NCI-H524 (cell line): ENCODE measurements at regions not wholly inside any gene's neighbourhood (a gene's known extent, or its start where the extent isn't known, plus 50 kb on each side); places are given as distances from the start of the nearest gene placed in this dataset.
A peak's percentile ranks its signal among the peaks of the same experiment; 100 is the strongest.
"Not testable (repeated sequence)": the region's sequence is repeated elsewhere in the genome, so short reads cannot be mapped to it uniquely, and the experiment has no call there.

ENCODE experiments used
- DNase-seq, 2 experiments: peaks; one replicate each; lab custom pipeline; 2025; lab: John Stamatoyannopoulos, UW

- DNase-seq, result no peak
Observed at GRCh38 chr20:41784209-41784958, 166.2 kb upstream of the CHD6 start.

- no peak for DNase-seq
Observed at GRCh38 chr20:41783423-41784208, 165.4 kb upstream of the CHD6 start.

DNA sequence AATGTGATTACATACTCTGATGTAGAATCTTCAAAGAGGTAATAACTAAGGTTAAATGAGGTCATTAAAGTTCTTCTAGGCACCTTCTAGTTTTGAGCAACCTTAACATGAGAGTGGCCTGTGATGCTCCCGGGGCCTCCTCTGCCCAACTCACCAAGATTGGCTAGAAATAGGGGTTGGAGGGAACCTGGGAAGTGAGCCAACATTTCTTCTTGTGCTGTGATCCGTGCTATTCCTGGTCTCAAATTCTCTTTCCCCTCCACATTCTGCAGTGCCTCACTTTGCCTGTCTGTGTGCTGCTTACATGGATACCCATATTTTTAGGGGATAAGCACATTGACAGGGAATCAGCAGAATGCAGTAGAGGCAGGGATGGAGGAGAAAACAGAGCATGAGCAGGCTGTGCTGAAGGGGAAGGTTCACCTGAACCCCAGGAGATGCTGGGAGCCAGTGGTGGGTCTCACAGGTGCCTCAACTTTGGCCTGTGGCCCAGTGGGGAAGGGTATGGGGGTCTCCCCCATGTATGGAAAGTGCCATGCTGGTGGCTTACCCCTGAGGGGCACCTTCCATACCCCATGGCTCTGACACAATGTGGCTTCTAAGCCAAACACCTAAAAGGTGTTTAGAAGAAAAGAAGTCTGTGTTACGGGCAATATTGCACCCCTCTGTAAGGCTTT, 164.7 kb upstream of the CHD6 start:
- DNase-seq, result no peak

DNA sequence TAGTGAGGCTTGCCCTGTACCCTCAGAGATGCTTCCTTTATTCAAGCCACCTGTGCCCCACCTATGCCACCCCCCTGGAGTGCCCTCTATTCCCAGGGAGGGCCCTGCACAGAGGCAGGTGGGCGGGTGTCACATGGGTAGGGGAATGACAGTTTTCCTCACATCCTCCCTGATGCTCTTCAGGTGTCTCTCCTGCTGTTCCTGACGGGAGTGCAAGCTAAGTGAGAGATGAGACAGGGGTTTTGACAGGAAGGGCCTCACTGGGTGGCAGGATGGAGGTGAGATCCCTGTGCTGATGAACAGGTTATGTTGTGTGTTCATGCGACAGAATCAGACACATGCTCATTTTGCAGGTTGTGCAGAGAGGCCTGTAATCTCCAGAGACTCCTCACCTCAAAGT, 164.1 kb upstream of the CHD6 start:
- no peak for DNase-seq

GRCh38 chr20:41776421-41776820, 158.2 kb upstream of the CHD6 start:
- DNase-seq, result no peak

DNA sequence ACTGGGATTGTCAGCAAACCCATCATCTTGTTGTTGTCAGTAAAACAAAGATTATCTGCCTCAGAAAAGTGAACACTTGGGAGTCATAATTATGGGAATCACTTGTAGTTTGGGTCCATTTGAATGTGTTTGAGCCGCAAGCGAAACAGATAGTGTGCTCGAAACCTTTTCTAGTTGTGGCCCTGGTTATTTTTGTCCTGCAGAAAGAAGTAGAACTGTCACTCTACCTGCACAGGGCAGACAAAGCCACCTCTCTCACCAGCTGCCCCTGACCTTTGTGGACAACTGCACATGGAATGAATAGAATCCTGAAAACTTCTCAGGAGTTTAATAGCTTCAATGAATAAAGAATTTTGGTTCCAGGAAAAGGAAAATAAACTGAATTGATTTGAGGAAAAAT, 156.1 kb upstream of the CHD6 start:
- no peak for DNase-seq

DNA sequence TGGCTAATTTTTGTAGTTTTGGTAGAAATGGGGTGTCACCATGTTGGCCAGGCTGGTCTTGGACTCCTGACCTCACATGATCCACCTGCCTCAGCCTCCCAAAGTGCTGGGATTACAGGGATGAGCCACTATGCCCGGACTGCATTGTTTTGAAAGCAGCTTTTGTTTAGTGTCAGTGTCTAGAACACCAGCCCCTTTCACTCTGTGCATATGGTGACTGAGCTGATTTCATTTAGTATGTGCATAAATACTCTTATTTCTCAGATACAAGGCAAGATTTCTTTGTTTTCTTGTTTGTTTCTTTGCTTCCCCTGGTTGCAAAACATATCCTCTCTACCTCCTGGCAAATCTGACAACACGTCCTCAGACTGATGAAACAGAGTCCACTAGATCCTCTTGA, 152.8 kb upstream of the CHD6 start:
- DNase-seq, result no peak

GRCh38 chr20:41770427-41770826, 152.2 kb upstream of the CHD6 start:
- DNase-seq, result no peak

GRCh38 chr20:41769592-41770018, 151.4 kb upstream of the CHD6 start:
- no peak for DNase-seq

DNA sequence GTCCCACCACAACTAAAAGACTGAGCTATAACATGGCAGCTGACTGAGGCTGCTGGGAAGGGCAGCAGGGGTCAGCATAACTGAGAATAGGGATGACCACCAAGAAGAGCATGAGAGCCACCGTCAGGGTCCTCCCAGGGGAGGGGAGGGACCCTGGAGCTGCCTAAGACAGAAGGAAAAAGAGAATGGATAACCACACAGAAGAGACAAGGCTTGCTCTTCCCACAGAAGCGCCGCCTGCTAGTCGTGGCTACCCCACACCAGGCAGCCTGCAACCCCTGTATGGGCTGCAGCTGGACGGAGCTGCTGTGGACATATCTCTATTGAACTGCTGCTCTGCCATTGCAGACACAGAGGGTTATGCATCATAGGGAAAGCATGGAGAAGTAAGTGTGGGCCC, 132.0 kb upstream of the CHD6 start:
- DNase-seq, result no peak

- DNase-seq, result no peak
Observed at GRCh38 chr20:41748756-41749582, 130.8 kb upstream of the CHD6 start.

DNA sequence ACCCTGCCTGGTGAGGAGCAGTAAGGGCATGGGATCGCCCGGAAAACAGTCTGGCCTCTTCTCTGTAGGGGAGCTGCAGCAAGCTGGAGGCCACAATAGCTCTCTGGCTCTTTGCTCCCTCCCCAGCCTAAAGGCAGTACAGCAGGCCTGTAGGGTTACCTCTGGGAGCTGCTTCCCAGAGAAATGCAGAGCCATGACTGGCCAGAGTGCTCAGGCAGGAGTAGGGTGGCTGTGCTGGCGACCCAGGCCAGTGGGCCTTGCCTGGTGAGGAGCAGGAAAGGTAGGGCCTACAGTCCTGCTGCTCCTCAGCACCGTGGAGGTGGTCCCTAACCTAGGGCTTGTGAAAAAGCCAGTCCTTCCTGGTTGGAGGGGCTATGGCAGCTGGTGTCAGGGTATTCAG, 129.9 kb upstream of the CHD6 start:
- DNase-seq, result no peak

DNA sequence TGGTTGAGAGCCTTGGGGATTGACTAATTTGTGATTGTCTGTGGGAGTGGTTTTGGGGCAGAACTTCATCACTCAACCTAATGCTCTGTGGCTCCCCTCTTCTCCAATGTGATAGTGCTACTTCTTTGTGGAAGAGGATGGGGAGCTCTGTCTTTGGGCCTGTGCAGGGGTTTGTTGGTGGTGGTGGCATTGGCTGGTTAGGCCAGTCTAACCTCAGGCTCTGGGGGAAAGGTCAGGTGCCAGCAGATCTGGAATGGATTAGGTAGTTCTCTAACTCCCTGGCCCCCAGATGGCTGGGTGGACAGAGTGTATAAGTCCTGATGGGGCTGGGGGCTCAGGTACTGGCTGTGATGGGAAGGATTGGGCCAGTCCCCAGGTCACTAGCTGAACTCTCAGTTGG, 129.0 kb upstream of the CHD6 start:
- DNase-seq, result no peak

GRCh38 chr20:41746635-41747034, 128.5 kb upstream of the CHD6 start:
- DNase-seq, result peak in 1 of 2 experiments; percentile 40

DNA sequence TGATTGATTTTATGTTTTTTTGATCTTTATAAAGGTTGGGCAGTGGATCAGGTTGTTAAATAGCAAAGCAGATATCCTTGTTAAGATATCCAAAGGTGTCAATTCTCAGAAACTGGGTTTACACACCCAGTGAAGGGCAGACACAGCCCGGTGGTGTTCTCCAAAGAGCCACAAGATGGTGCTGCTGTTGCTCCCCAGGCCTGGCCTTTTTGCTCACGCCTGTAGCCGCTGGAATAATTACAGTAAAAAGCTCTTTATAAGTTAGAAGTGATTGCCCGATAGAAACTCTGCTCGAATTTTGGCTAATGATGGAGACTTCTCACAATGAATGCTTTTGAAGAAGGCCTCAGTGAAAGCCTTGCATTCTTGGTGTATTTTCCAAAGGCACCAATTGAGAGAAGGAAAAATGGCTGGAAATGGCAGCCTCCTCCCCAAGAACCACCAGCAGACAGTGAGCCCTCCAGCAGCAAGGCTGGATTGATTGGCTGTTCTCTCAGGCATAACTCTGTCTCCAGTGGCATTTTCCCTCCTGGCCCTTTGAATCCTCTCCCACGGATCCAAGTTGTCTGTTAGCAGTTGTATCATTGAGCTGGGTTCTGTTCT, 120.5 kb upstream of the CHD6 start:
- DNase-seq, result peak; percentile 51 to 70

DNA sequence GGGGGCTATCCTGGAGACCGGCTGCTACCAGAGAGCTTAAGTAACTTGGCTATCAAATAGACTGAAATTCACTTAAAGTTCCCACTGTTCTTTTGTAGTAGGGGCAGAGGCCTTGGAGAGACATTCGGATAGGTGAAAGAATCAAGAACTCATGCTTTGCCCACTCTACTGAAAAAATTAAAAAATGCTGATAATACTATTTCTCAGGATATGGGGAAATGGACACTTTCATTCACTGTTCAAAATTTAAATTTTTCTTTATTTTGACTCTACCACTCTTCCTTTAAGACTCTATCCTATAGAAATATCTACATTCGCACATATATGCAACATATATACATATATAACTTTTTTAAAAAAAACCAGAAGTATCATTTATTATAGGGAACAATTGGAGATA, 117.8 kb upstream of the CHD6 start:
- DNase-seq, result no peak

- DNase-seq, result peak; percentile 34 to 68
Observed at GRCh38 chr20:41734506-41734945, 116.3 kb upstream of the CHD6 start.

GRCh38 chr20:41733151-41733550, 115.0 kb upstream of the CHD6 start:
- no peak for DNase-seq

DNA sequence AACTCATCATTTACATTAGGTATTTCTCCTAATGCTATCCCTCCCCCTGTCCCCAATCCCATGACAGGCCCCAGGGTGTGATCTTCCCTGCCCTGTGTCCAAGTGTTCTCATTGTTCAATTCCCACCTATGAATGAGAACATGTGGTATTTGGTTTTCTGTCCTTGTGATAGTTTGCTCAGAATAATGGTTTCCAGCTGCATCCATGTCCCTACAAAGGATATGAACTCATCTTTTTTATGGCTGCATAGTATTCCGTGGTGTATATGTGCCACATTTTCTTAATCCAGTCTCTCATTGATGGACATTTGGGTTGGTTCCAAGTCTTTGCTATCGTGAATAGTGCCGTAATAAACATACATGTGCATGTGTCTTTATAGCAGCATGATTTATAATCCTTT, 113.0 kb upstream of the CHD6 start:
- not testable (repeated sequence) for DNase-seq

DNA sequence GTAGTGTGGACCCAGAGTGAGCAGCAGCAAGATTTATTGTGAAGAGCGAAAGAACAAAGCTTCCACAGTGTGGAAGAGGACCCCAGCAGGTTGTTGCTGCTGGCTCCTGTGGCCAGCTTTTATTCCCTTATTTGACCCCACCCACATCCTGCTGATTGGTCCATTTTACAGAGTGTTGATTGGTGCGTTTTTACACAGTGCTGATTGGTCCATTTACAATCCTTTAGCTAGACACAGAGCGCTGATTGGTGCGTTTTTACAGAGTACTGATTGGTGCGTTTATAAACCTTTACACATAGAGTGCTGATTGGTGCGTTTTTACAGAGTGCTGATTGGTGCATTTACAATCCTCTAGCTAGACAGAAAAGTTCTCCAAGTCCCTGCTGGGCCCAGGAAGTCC, 109.5 kb upstream of the CHD6 start:
- not testable (repeated sequence) for DNase-seq

DNA sequence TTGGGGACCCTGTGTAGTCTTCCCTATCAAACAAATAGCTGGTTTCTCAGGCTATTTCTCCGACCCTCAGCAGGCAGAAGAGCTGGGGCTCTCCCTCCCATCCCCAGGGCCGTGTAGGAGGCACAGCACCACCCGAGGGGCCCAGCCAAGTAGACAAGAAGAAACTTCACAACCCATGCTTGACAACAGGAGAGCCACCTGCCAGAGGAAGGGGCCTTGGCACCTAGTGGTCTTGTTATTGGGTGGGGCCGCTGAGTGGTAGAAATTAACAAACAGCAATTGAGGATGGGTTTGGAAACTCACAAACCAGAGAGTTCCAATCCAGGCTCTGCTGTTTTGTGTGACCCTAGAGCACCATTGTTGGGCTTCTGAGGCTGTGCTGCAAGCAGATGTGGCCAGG, 108.5 kb upstream of the CHD6 start:
- no peak for DNase-seq

GRCh38 chr20:41719151-41719550, 101.0 kb upstream of the CHD6 start:
- DNase-seq, result no peak
